ENCODE measurements at regions not wholly inside any gene's neighbourhood (a gene's known extent, or its start where the extent isn't known, plus 50 kb on each side); places are given as distances from the start of the nearest gene placed in this dataset.

- Histone ChIP-seq H3K27ac (no peak overlapping the region), H3K9me3 (no peaks in the 10 kb centered on the region), H3K4me3 (no peak overlapping the region), H3K27me3 (peaks cover 19 to 29% (median 29%) of the 10 kb centered on the region in 3 donors), H3K4me1 (no peaks in the 10 kb centered on the region), H3K36me3 (no peaks in the 10 kb centered on the region)
- ATAC-seq (no peak), DNase-seq (peak in 1 of 2 donors; percentile 1)
- intact Hi-C loops (cut with DNase I; ENCODE audit: low total_unique reads) (no loop called here), in situ Hi-C loops (cut with MboI; ENCODE audit: low sequenced_read_pairs in 4 of 4) (no loop called here)
- TF ChIP-seq POLR2A (IDR thresholded peaks at IDR 0.05): no peak
- no peak for TF ChIP-seq CTCF (IDR thresholded peaks at IDR 0.05 in 4 of 5, conservative IDR thresholded peaks at IDR 0.05 in 1 of 5)
Measured at GRCh38 chr4:8703401-8703696, 110.8 kb downstream of the CPZ start.

- H3K27ac ChIP-seq: no peak overlapping the region
- no peak for ATAC-seq
- peak in 1 of 2 donors; percentile 6 for DNase-seq
- intact Hi-C loops (cut with DNase I; ENCODE audit: low total_unique reads): no loop called here
- no peak for TF ChIP-seq CTCF (IDR thresholded peaks at IDR 0.05 in 4 of 5, conservative IDR thresholded peaks at IDR 0.05 in 1 of 5)
- TF ChIP-seq POLR2A (IDR thresholded peaks at IDR 0.05): no peak
- H3K9me3 ChIP-seq: no peaks in the 10 kb centered on the region
- in situ Hi-C loops (cut with MboI; ENCODE audit: low sequenced_read_pairs in 4 of 4): no loop called here
- H3K4me3 ChIP-seq: no peak overlapping the region
- no peaks in the 10 kb centered on the region for H3K4me1 ChIP-seq
- no peaks in the 10 kb centered on the region for H3K36me3 ChIP-seq
- peaks cover 19 to 29% (median 29%) of the 10 kb centered on the region in 3 donors for H3K27me3 ChIP-seq
Measured at GRCh38 chr4:8702516-8703400, 110.2 kb downstream of the CPZ start.

GRCh38 chr4:8702020-8702495 is 109.5 kb downstream of the CPZ start:
- intact Hi-C loops (cut with DNase I; ENCODE audit: low total_unique reads) (no loop called here), in situ Hi-C loops (cut with MboI; ENCODE audit: low sequenced_read_pairs in 4 of 4) (no loop called here)
- H3K4me1 ChIP-seq: no peaks in the 10 kb centered on the region
- H3K9me3 ChIP-seq: no peaks in the 10 kb centered on the region
- H3K4me3 ChIP-seq: no peak overlapping the region
- DNase-seq: no peak
- TF ChIP-seq CTCF (IDR thresholded peaks at IDR 0.05 in 4 of 5, conservative IDR thresholded peaks at IDR 0.05 in 1 of 5) (no peak), POLR2A (IDR thresholded peaks at IDR 0.05) (no peak)
- no peak overlapping the region for H3K27ac ChIP-seq
- H3K27me3 ChIP-seq: peaks cover 15 to 29% (median 29%) of the 10 kb centered on the region in 3 donors
- no peaks in the 10 kb centered on the region for H3K36me3 ChIP-seq
- ATAC-seq: no peak

- H3K27ac ChIP-seq: no peak overlapping the region
- intact Hi-C loops (cut with DNase I; ENCODE audit: low total_unique reads) (no loop called here), in situ Hi-C loops (cut with MboI; ENCODE audit: low sequenced_read_pairs in 4 of 4) (no loop called here)
- no peak for TF ChIP-seq CTCF (IDR thresholded peaks at IDR 0.05 in 4 of 5, conservative IDR thresholded peaks at IDR 0.05 in 1 of 5)
- no peak for TF ChIP-seq POLR2A (IDR thresholded peaks at IDR 0.05)
- H3K9me3 ChIP-seq: no peaks in the 10 kb centered on the region
- no peaks in the 10 kb centered on the region for H3K36me3 ChIP-seq
- no peaks in the 10 kb centered on the region for H3K4me1 ChIP-seq
- no peak for DNase-seq
- no peak overlapping the region for H3K4me3 ChIP-seq
- H3K27me3 ChIP-seq: peaks cover 15 to 29% (median 27%) of the 10 kb centered on the region in 3 donors
- no peak for ATAC-seq
Measured at GRCh38 chr4:8701126-8702019, 108.8 kb downstream of the CPZ start.

Data from gastrocnemius medialis (tissue), 4 donors.